ENCODE measurements at regions not wholly inside any gene's neighbourhood (a gene's known extent, or its start where the extent isn't known, plus 50 kb on each side); places are given as distances from the start of the nearest gene placed in this dataset.
"Not testable (repeated sequence)": the region's sequence is repeated elsewhere in the genome, so short reads cannot be mapped to it uniquely, and the experiment has no call there.

- 83 to 89% (median 86%) methylated on average over 9 to 10 of the region's 10 CpGs for WGBS, 5 donors
Measured at GRCh38 chr5:2353871-2354440, 397.5 kb downstream of the IRX2 start.

GRCh38 chr5:2353211-2353610 is 398.3 kb downstream of the IRX2 start:
- Histone ChIP-seq H3K4me1 (no peaks in the 10 kb centered on the region), H3K4me3 (no peak overlapping the region), H3K9me3 (peaks cover 0 to 56% (median 21%) of the 10 kb centered on the region in 8 donors), H3K27me3 (replicated peaks in 1 of 7) (no peaks in the 10 kb centered on the region), H3K27ac (no peak overlapping the region), H3K36me3 (no peaks in the 10 kb centered on the region)
- 78 to 87% (median 83%) methylated on average over 4 to 5 of the region's 5 CpGs for WGBS, 5 donors
- DNase-seq: no peak
- TF ChIP-seq CTCF (IDR thresholded peaks at IDR 0.05 in 8 of 11, conservative IDR thresholded peaks at IDR 0.05 in 3 of 11): no peak
- no peak for TF ChIP-seq POLR2AphosphoS5 (IDR thresholded peaks at IDR 0.05)
- no peak for TF ChIP-seq POLR2A (IDR thresholded peaks at IDR 0.05)
- intact Hi-C loops (cut with DNase I; ENCODE audit: low total_unique reads): no loop called here

More at GRCh38 chr5:2353871-2354440, 397.5 kb downstream of the IRX2 start:
- Histone ChIP-seq H3K27ac (no peak overlapping the region), H3K4me3 (no peak overlapping the region), H3K36me3 (no peaks in the 10 kb centered on the region), H3K9me3 (peaks cover 0 to 48% (median 18%) of the 10 kb centered on the region in 8 donors), H3K27me3 (replicated peaks in 1 of 7) (no peaks in the 10 kb centered on the region), H3K4me1 (no peaks in the 10 kb centered on the region)
- no peak for TF ChIP-seq CTCF (IDR thresholded peaks at IDR 0.05 in 8 of 11, conservative IDR thresholded peaks at IDR 0.05 in 3 of 11)
- TF ChIP-seq POLR2AphosphoS5 (IDR thresholded peaks at IDR 0.05): no peak
- no peak for TF ChIP-seq POLR2A (IDR thresholded peaks at IDR 0.05)
- intact Hi-C loops (cut with DNase I; ENCODE audit: low total_unique reads): no loop called here
- no peak for DNase-seq

GRCh38 chr5:2352101-2352861 is 399.2 kb downstream of the IRX2 start:
- DNase-seq: no peak

DNA sequence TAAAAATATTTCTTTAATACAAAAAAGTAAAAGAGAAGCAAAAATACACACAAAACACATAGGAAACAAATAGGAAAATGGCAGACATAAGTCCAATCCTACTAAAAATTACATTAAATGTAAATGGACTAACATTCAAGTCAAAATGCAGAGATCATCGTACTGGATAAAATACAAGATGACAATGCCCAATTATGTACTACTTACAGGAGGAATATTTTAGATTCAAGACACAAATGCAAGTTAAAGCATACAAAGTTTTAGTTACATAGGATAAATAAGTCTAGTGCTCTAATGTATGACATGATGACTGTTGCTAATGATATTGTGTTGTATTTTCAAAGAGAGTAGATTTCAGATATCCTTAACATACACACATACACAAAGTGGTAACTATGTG is 401.7 kb downstream of the IRX2 start:
- H3K4me3 ChIP-seq; H3K4me1 ChIP-seq; H3K27ac ChIP-seq; DNase-seq; intact Hi-C loops (cut with DNase I; ENCODE audit: low total_unique reads); H3K36me3 ChIP-seq: not testable (repeated sequence)
- H3K27me3 ChIP-seq (replicated peaks in 1 of 7): peaks cover 0 to 21% (median 0%) of the 10 kb centered on the region in 7 donors
- peaks cover 0 to 74% (median 25%) of the 10 kb centered on the region in 8 donors for H3K9me3 ChIP-seq
- WGBS, 5 donors: 88 to 95% (median 90%) methylated on average over 1 of the region's 1 CpG

More at GRCh38 chr5:2352101-2352861, 399.2 kb downstream of the IRX2 start:
- intact Hi-C loops (cut with DNase I; ENCODE audit: low total_unique reads): no loop called here
- Histone ChIP-seq H3K27me3 (replicated peaks in 1 of 7) (no peaks in the 10 kb centered on the region), H3K4me1 (no peaks in the 10 kb centered on the region), H3K27ac (no peak overlapping the region), H3K4me3 (no peak overlapping the region), H3K36me3 (no peaks in the 10 kb centered on the region), H3K9me3 (peaks cover 0 to 58% (median 21%) of the 10 kb centered on the region in 8 donors)
- 85 to 90% (median 87%) methylated on average over 12 of the region's 12 CpGs for WGBS, 5 donors
- TF ChIP-seq POLR2A (IDR thresholded peaks at IDR 0.05) (no peak), CTCF (IDR thresholded peaks at IDR 0.05 in 8 of 11, conservative IDR thresholded peaks at IDR 0.05 in 3 of 11) (no peak)

Measured in spleen (tissue), 11 donors.